ENCODE measurements at regions not wholly inside any gene's neighbourhood (a gene's known extent, or its start where the extent isn't known, plus 50 kb on each side); places are given as distances from the start of the nearest gene placed in this dataset.

DNA sequence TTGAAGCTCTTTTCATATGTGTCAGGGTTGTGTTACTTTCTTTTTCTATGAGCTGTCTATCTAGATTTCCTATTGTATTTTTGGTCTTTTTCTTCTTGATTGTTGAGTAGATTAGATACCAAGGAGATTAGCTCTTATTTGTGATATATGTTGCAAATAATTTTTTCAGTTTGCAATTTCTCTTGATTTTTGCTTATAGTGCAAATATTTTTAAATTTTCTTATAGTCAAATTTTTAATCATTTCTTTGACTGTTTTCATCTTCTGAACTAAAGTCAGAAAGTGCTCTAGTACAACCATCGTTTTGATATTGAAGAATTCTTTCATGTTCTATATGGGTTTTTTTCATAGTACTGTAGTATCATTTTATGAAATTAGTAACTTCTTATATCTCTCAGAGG, 193.7 kb downstream of the OSTF1 start:
- TF ChIP-seq, protein P1, sequence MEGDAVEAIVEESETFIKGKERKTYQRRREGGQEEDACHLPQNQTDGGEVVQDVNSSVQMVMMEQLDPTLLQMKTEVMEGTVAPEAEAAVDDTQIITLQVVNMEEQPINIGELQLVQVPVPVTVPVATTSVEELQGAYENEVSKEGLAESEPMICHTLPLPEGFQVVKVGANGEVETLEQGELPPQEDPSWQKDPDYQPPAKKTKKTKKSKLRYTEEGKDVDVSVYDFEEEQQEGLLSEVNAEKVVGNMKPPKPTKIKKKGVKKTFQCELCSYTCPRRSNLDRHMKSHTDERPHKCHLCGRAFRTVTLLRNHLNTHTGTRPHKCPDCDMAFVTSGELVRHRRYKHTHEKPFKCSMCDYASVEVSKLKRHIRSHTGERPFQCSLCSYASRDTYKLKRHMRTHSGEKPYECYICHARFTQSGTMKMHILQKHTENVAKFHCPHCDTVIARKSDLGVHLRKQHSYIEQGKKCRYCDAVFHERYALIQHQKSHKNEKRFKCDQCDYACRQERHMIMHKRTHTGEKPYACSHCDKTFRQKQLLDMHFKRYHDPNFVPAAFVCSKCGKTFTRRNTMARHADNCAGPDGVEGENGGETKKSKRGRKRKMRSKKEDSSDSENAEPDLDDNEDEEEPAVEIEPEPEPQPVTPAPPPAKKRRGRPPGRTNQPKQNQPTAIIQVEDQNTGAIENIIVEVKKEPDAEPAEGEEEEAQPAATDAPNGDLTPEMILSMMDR (conservative IDR thresholded peaks at IDR 0.05 in 1 of 2, IDR thresholded peaks at IDR 0.05 in 1 of 2; ENCODE audit: extremely low read depth in 1 of 2, insufficient read depth in 1 of 2, low read depth in 1 of 2, low read length in 2 of 2): no peak
- TF ChIP-seq EZH2 (IDR thresholded peaks at IDR 0.05; ENCODE audit: borderline replicate concordance, low read length): no peak
